ENCODE measurements at regions not wholly inside any gene's neighbourhood (a gene's known extent, or its start where the extent isn't known, plus 50 kb on each side); places are given as distances from the start of the nearest gene placed in this dataset.

DNA sequence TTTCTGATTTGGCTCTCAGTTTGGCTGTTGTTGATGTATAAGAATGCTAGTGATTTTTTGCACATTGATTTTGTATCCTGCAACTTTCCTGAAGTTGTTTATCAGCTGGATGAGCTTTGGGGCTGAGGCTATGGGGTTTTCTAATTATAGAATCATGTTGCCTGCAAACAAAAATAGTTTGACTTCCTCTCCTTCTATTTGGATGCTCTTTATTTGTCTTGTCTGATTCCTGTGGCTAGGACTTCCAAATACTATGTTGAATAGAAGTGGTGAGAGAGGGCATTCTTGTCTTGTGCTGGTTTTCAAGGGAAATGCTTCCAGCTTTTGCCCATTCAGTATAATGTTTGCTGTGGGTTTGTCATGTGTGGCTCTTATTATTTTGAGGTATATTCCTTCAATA lies 734.7 kb upstream of the FAM241A start:
- TF ChIP-seq, protein P1, sequence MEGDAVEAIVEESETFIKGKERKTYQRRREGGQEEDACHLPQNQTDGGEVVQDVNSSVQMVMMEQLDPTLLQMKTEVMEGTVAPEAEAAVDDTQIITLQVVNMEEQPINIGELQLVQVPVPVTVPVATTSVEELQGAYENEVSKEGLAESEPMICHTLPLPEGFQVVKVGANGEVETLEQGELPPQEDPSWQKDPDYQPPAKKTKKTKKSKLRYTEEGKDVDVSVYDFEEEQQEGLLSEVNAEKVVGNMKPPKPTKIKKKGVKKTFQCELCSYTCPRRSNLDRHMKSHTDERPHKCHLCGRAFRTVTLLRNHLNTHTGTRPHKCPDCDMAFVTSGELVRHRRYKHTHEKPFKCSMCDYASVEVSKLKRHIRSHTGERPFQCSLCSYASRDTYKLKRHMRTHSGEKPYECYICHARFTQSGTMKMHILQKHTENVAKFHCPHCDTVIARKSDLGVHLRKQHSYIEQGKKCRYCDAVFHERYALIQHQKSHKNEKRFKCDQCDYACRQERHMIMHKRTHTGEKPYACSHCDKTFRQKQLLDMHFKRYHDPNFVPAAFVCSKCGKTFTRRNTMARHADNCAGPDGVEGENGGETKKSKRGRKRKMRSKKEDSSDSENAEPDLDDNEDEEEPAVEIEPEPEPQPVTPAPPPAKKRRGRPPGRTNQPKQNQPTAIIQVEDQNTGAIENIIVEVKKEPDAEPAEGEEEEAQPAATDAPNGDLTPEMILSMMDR (IDR thresholded peaks at IDR 0.05): no peak
- DNase-seq: peak; percentile 29
- Mint-ChIP-seq H3K27me3 (ENCODE audit: insufficient read depth) (peaks cover 4% of the 10 kb centered on the region; the same call in 1 of the 2 replicates), H3K4me3 (no peak overlapping the region), H3K4me1 (ENCODE audit: low read depth) (peaks cover 7% of the 10 kb centered on the region), H3K9me3 (no peaks in the 10 kb centered on the region), H3K36me3 (ENCODE audit: low read depth) (no peaks in the 10 kb centered on the region), H3K27ac (no peak overlapping the region)

DNA sequence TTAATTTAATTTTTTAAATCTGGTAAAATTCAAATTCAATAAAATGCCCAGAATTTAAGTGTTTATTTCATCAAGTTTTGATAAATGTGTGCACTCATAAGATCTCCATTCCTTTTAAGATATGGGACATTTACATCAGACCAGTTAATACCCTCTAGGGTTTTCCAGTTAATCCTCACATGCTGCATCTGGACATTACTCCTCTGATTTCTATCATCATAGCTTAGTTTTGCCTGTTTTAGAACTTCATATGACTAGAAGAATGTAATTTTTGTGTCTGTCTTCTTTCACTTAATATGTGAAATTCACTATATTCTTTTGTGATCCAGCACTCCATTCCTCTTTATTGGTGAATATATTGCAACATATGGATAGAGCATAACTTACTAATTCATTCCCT lies 727.7 kb upstream of the FAM241A start:
- DNase-seq: no peak
- Mint-ChIP-seq H3K27ac (no peak overlapping the region), H3K27me3 (ENCODE audit: insufficient read depth) (peaks cover 4% of the 10 kb centered on the region; the same call in 1 of the 2 replicates), H3K4me1 (ENCODE audit: low read depth) (no peaks in the 10 kb centered on the region), H3K36me3 (ENCODE audit: low read depth) (no peaks in the 10 kb centered on the region), H3K4me3 (no peak overlapping the region), H3K9me3 (no peaks in the 10 kb centered on the region)
- TF ChIP-seq, protein P1 (IDR thresholded peaks at IDR 0.05): no peak

DNA sequence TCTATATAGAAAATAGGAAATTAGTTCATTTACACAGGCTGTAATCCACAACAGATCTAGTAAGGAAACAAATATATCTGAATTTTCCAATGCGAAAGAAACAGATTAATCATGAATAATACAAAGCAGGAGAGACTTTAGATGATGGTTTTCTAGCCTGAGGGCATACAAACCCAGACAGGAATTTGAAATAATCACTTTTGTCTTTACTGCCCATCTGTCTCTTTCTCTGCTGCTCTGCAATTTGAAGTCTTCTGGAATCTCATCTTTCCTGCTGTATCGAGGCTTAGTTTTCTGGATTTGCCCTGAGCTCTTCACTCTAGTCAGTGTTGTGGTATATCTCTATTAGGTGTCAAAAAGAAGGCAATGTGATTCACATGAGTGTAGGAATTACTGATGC lies 711.8 kb upstream of the FAM241A start:
- H3K9me3 Mint-ChIP-seq: no peaks in the 10 kb centered on the region; the same call in 1 of the 2 replicates

DNA sequence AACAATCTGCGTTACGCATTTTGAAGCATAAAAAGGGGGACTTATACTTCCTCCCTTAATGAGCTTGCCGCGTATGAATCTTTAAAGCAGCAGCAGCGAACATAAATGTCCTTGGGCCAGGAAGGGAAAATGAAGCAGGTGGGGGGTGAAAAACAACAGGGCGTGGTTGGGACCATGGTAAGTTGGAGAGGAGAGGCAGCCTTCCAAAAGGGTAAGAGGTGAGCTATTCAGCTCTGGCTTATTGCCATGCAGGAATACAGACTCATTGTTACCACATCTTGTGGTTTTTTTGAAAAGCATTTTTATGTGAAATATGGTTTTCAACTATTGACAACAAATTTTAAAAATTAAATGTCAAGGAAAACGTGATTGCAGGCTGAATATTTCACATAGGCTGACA lies 710.7 kb upstream of the FAM241A start:
- DNase-seq: no peak
- TF ChIP-seq, protein P1 (IDR thresholded peaks at IDR 0.05): no peak

More for the DNA sequence above, 711.8 kb upstream of the FAM241A start:
- no peak for DNase-seq
- TF ChIP-seq, protein P1 (IDR thresholded peaks at IDR 0.05): no peak
- H3K27me3 Mint-ChIP-seq (ENCODE audit: insufficient read depth): no peaks in the 10 kb centered on the region
- H3K4me1 Mint-ChIP-seq (ENCODE audit: low read depth): peaks cover 32% of the 10 kb centered on the region
- H3K36me3 Mint-ChIP-seq (ENCODE audit: low read depth): no peaks in the 10 kb centered on the region; the same call in 1 of the 2 replicates
- H3K4me3 Mint-ChIP-seq: no peak overlapping the region
- H3K27ac Mint-ChIP-seq: no peak overlapping the region

DNA sequence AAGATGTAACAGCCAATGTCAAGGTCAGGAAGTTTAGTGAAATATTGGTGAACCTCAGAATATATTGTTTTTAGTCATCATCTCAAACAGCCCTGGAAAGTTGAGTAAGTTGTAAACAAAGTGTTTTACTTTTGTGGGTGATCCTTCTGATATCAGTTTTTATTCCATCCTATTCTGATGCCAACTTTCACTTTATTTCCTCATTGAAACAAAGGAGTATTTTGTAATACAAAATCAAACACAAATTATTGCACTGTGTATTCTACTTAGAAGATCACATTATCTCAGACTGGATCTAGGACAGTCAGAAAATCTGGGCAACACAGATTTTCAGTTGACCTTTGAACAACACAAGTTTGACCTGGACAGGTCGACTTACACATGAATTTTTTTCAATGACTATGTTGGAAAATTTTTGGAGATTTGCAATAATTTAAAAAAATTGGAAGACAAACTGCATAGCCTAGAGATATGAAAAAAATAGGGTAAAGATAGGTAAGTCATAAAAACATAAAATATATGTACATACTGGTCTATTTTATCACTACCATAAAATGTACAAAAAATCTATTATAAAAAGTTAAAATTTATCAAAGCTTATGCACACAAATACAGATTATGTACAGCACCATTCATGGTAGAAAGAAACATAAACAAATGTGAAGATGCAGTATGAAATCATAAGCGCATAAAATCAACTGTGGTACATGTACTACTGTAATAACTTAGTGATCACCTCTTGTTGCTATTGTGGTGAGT lies 709.1 kb upstream of the FAM241A start:
- no peak for DNase-seq
- Mint-ChIP-seq H3K9me3 (no peaks in the 10 kb centered on the region), H3K36me3 (ENCODE audit: low read depth) (no peaks in the 10 kb centered on the region; the same call in 1 of the 2 replicates), H3K4me1 (ENCODE audit: low read depth) (peaks cover 32% of the 10 kb centered on the region), H3K4me3 (no peak overlapping the region), H3K27me3 (ENCODE audit: insufficient read depth) (no peaks in the 10 kb centered on the region; the same call in 1 of the 2 replicates), H3K27ac (no peak overlapping the region)
- TF ChIP-seq, protein P1 (IDR thresholded peaks at IDR 0.05): no peak

More for the DNA sequence above, 710.7 kb upstream of the FAM241A start:
- Mint-ChIP-seq H3K36me3 (ENCODE audit: low read depth) (no peaks in the 10 kb centered on the region; the same call in 1 of the 2 replicates), H3K27me3 (ENCODE audit: insufficient read depth) (no peaks in the 10 kb centered on the region; the same call in 1 of the 2 replicates), H3K4me3 (no peak overlapping the region), H3K4me1 (ENCODE audit: low read depth) (peaks cover 32% of the 10 kb centered on the region), H3K27ac (no peak overlapping the region), H3K9me3 (no peaks in the 10 kb centered on the region; the same call in 1 of the 2 replicates)
